H1 (cell line): ENCODE measurements at regions not wholly inside any gene's neighbourhood (a gene's known extent, or its start where the extent isn't known, plus 50 kb on each side); places are given as distances from the start of the nearest gene placed in this dataset.

Source experiments
- CTCF ChIA-PET: fragments of 300-600 bp; sonication (Branson Sonifier 250); formaldehyde crosslinking; loops from one replicate; lab custom pipeline; 2021; ENCODE audit not compliant: partially characterized antibody; lab: Charles Lee
- POLR2A ChIA-PET: fragments of 300-600 bp; sonication (Branson Sonifier 250); formaldehyde crosslinking; loops from one replicate; lab custom pipeline; 2021; ENCODE audit warnings: inconsistent platforms; ENCODE audit not compliant: partially characterized antibody; lab: Charles Lee
- DNase-seq, 2 experiments: peaks; one replicate each; pipeline versions ENCODE4 v3.0.0 to v3.0.0-alpha.2; 2010 to 2022; ENCODE audit warnings: low spot score in 2 of 2, low read depth in 1 of 2, mixed read lengths in 1 of 2
- FAIRE-seq: peaks from 2 replicates; lab custom pipeline; 2011; peaks lifted over from hg19 to GRCh38; lab: Jason Lieb, UNC
- H2AFZ ChIP-seq: 2 replicates; pipeline ENCODE4 v1.8.1; 2012; ENCODE audit warnings: low read length, inconsistent platforms
- H2AK5ac ChIP-seq: 2 replicates; pipeline ENCODE4 v1.6.1; 2013; ENCODE audit warnings: low read depth, low read length
- H2BK120ac ChIP-seq: replicated peaks from 2 replicates; pipeline ENCODE3; 2013; ENCODE audit warnings: low read depth, low read length, inconsistent platforms
- H2BK12ac ChIP-seq: 2 replicates; pipeline ENCODE4 v1.6.1; 2013; ENCODE audit warnings: low read depth, low read length
- H2BK15ac ChIP-seq: 2 replicates; pipeline ENCODE4 v1.6.1; 2013; ENCODE audit warnings: low read length
- H2BK20ac ChIP-seq: 2 replicates; pipeline ENCODE4 v1.6.1; 2013; ENCODE audit warnings: low read length
- H2BK5ac ChIP-seq: 2 replicates; pipeline ENCODE4 v1.6.1; 2013; ENCODE audit warnings: low read depth, low read length
- H3K14ac ChIP-seq: 2 replicates; pipeline ENCODE4 v1.6.1; 2013; ENCODE audit warnings: inconsistent platforms; ENCODE audit not compliant: insufficient read length
- H3K18ac ChIP-seq: 2 replicates; pipeline ENCODE4 v1.6.1; 2013; ENCODE audit warnings: low read length; ENCODE audit errors: extremely low read depth
- H3K23ac ChIP-seq: 2 replicates; pipeline ENCODE4 v1.6.1; 2013; ENCODE audit warnings: inconsistent platforms; ENCODE audit not compliant: insufficient read length
- H3K23me2 ChIP-seq: 2 replicates; pipeline ENCODE4 v1.6.1; 2013; ENCODE audit warnings: low read depth, low read length
- H3K27ac ChIP-seq: 2 replicates; pipeline ENCODE4 v1.6.1; 2011; ENCODE audit warnings: low read depth, low read length, inconsistent platforms
- H3K27me3 ChIP-seq, 4 experiments: replicated peaks in 1 of 4; 1 replicate in 1 of 4; 2 replicates in 3 of 4; pipeline versions ENCODE4 v1.6.1 to v1.8.1; 2011 to 2013; ENCODE audit warnings: low read length in 3 of 4, mild to moderate bottlenecking in 3 of 4, inconsistent platforms in 2 of 4, mixed read lengths in 2 of 4, moderate library complexity in 1 of 4; ENCODE audit not compliant: control insufficient read depth in 3 of 4, insufficient read depth in 3 of 4; ENCODE audit errors: extremely low read depth in 1 of 4
- H3K36me3 ChIP-seq, 4 experiments: 2 replicates each; pipeline versions ENCODE4 v1.6.1 to v1.8.1; 2011 to 2013; ENCODE audit warnings: mild to moderate bottlenecking in 4 of 4, low read length in 3 of 4, moderate library complexity in 2 of 4, control low read depth in 1 of 4, inconsistent platforms in 1 of 4; ENCODE audit not compliant: insufficient read depth in 4 of 4, control insufficient read depth in 2 of 4
- H3K4ac ChIP-seq: replicated peaks from 2 replicates; pipeline ENCODE3; 2013; ENCODE audit warnings: low read length, low read depth, mixed read lengths, inconsistent platforms; ENCODE audit not compliant: insufficient read length
- H3K4me1 ChIP-seq, 4 experiments: replicated peaks in 1 of 4; 1 replicate in 1 of 4; 2 replicates in 3 of 4; pipeline versions ENCODE4 v1.6.1 to v1.8.1; 2011 to 2013; ENCODE audit warnings: low read length in 3 of 4, inconsistent platforms in 2 of 4, mixed read lengths in 1 of 4; ENCODE audit not compliant: insufficient read depth in 4 of 4, control insufficient read depth in 3 of 4
- H3K4me2 ChIP-seq, 2 experiments: 2 replicates each; pipeline versions ENCODE4 v1.6.1 to v1.8.1; 2011 to 2013; ENCODE audit warnings: low read depth in 2 of 2, low read length in 2 of 2, control low read depth in 1 of 2, inconsistent platforms in 1 of 2, mild to moderate bottlenecking in 1 of 2; ENCODE audit not compliant: insufficient read depth in 1 of 2
- H3K4me3 ChIP-seq, 4 experiments: fragments of 200-600, 300-600 bp in 1 of 4; sonication (generic), shearing (Covaris generic), sonication (Bioruptor Twin) in 1 of 4; 2 replicates each; pipeline versions ENCODE4 v1.5.1 to v1.8.1; 2011 to 2016; ENCODE audit warnings: low read length in 4 of 4, low read depth in 3 of 4, control low read depth in 2 of 4, inconsistent platforms in 2 of 4, mild to moderate bottlenecking in 2 of 4, mixed read lengths in 1 of 4, moderate library complexity in 1 of 4; ENCODE audit not compliant: insufficient read depth in 2 of 4; ENCODE audit errors: extremely low read depth in 1 of 4
- H3K56ac ChIP-seq: replicated peaks from 2 replicates; pipeline ENCODE3; 2013; ENCODE audit warnings: low read depth, mild to moderate bottlenecking, mixed read lengths, low read length, inconsistent platforms; ENCODE audit not compliant: insufficient read length
- H3K79me1 ChIP-seq: 2 replicates; pipeline ENCODE4 v1.6.1; 2013; ENCODE audit warnings: low read depth, low read length, control low read depth
- H3K79me2 ChIP-seq, 2 experiments: 2 replicates each; pipeline versions ENCODE4 v1.6.1 to v1.8.1; 2012 to 2013; ENCODE audit warnings: low read length in 2 of 2, mild to moderate bottlenecking in 2 of 2, inconsistent platforms in 1 of 2; ENCODE audit not compliant: insufficient read depth in 2 of 2, control insufficient read depth in 1 of 2
- H3K9ac ChIP-seq, 4 experiments: replicated peaks in 1 of 4; 1 replicate in 1 of 4; 2 replicates in 3 of 4; pipeline versions ENCODE4 v1.6.1 to v1.8.1; 2011 to 2013; ENCODE audit warnings: low read depth in 3 of 4, low read length in 3 of 4, control low read depth in 2 of 4, mild to moderate bottlenecking in 2 of 4, moderate library complexity in 2 of 4, inconsistent platforms in 1 of 4; ENCODE audit errors: extremely low read depth in 1 of 4
- H3K9me3 ChIP-seq, 2 experiments: 2 replicates each; pipeline versions ENCODE4 v1.6.1 to v1.8.1; 2012 to 2013; ENCODE audit warnings: mild to moderate bottlenecking in 2 of 2, moderate library complexity in 2 of 2, control low read depth in 1 of 2, inconsistent platforms in 1 of 2, low read depth in 1 of 2, low read length in 1 of 2, mixed read lengths in 1 of 2; ENCODE audit not compliant: insufficient read depth in 2 of 2
- H4K20me1 ChIP-seq, 2 experiments: replicated peaks in 1 of 2; 2 replicates each; pipeline versions ENCODE3 to v1.8.1; 2011 to 2013; ENCODE audit warnings: inconsistent platforms in 2 of 2, low read length in 2 of 2, mild to moderate bottlenecking in 1 of 2; ENCODE audit not compliant: insufficient read depth in 2 of 2, control insufficient read depth in 1 of 2
- H4K5ac ChIP-seq: 2 replicates; pipeline ENCODE4 v1.6.1; 2013; ENCODE audit warnings: low read length, low read depth, mixed read lengths, inconsistent platforms; ENCODE audit not compliant: insufficient read length
- H4K8ac ChIP-seq: 2 replicates; pipeline ENCODE4 v1.8.0; 2013; ENCODE audit warnings: mild to moderate bottlenecking, moderate library complexity, low read length, inconsistent platforms; ENCODE audit not compliant: insufficient read depth; ENCODE audit errors: extremely low read depth
- H4K91ac ChIP-seq: replicated peaks from 2 replicates; pipeline ENCODE3; 2013; ENCODE audit warnings: low read length, mixed read lengths, inconsistent platforms; ENCODE audit not compliant: insufficient read length
- KDM1A ChIP-seq: fragments of 200-600, 300-600 bp; sonication (generic); IDR thresholded peaks from 2 replicates; pipeline ENCODE4 v1.7.1; 2016; ENCODE audit warnings: mild to moderate bottlenecking, low read length, borderline replicate concordance
- POLR2A ChIP-seq, 2 experiments: IDR thresholded peaks; 1 replicate in 1 of 2; 2 replicates in 1 of 2; pipeline ENCODE4 v1.6.1; 2011; ENCODE audit warnings: low read depth in 2 of 2, low read length in 2 of 2, mild to moderate bottlenecking in 2 of 2; ENCODE audit errors: control extremely low read depth in 1 of 2
- POU5F1 ChIP-seq: IDR thresholded peaks from 2 replicates; pipeline ENCODE4 v1.6.1; 2011; ENCODE audit warnings: low read depth, mild to moderate bottlenecking, low read length, moderate library complexity
- WGBS, 2 experiments: shearing (Covaris generic) in 1 of 2; methylation state at CpG; one replicate each; pipeline versions ENCODE4 v1.1.6 to v1.1.7; 2013 to 2015; ENCODE audit warnings: low lambda C conversion rate in 2 of 2, mixed read lengths in 2 of 2, inconsistent platforms in 1 of 2, low coverage in 1 of 2, missing lambda C conversion rate in 1 of 2; ENCODE audit not compliant: insufficient replicate concordance in 2 of 2, insufficient coverage in 1 of 2, insufficient read length in 1 of 2; ENCODE audit errors: extremely low coverage in 1 of 2, missing lambda C conversion rate in 1 of 2; 5-methylcytosine and 5-hydroxymethylcytosine counted together

GRCh38 chr19:28018499-28018898 is 1194.5 kb downstream of the UQCRFS1 start:
- FAIRE-seq (no peak), DNase-seq (no peak)
- Histone ChIP-seq H3K36me3 (no peaks in the 10 kb centered on the region), H3K27ac (no peak overlapping the region), H3K27me3 (no peaks in the 10 kb centered on the region; a peak in 1 of 7 replicates), H3K23ac (no peak overlapping the region), H3K4me3 (no peak overlapping the region), H3K4me2 (no peak overlapping the region), H3K23me2 (no peaks in the 10 kb centered on the region), H4K5ac (no peak overlapping the region), H2BK5ac (no peak overlapping the region), H4K20me1 (no peaks in the 10 kb centered on the region), H3K14ac (no peak overlapping the region), H2BK20ac (no peak overlapping the region), H2BK15ac (no peak overlapping the region), H3K79me1 (no peaks in the 10 kb centered on the region), H3K9ac (no peak overlapping the region), H3K56ac (no peak overlapping the region), H3K79me2 (no peaks in the 10 kb centered on the region), H3K9me3 (no peaks in the 10 kb centered on the region; a peak in 1 of 4 replicates), H2AFZ (no peak overlapping the region), H3K4ac (no peak overlapping the region), H4K91ac (no peak overlapping the region), H4K8ac (no peak overlapping the region), H2BK12ac (no peak overlapping the region), H3K4me1 (peaks cover 0 to 6% (median 2%) of the 10 kb centered on the region in 4 experiments; a peak in 2 of 7 replicates), H3K18ac (no peak overlapping the region), H2BK120ac (no peak overlapping the region), H2AK5ac (no peak overlapping the region)
- no peak for TF ChIP-seq POU5F1
- TF ChIP-seq KDM1A = no peak
- TF ChIP-seq POLR2A (IDR thresholded peaks at IDR 0.05; ENCODE audit: control extremely low read depth in 1 of 2, low read depth in 2 of 2, low read length in 2 of 2) = no peak
- ChIA-PET CTCF (interaction anchor here (0.8 to 3.5 kb wide), 4 partner anchors 45 to 307 kb away, joined by 3 to 18 read pairs (median 6); no protein-coding TSS in a partner anchor), POLR2A (no interaction called here)
- WGBS, 2 experiments = 89% methylated on average over 5 of the region's 5 CpGs; no CpG with 5 or more reads in 1 of the 2 experiments
